Karpas-422 (cell line): ENCODE measurements at regions not wholly inside any gene's neighbourhood (a gene's known extent, or its start where the extent isn't known, plus 50 kb on each side); places are given as distances from the start of the nearest gene placed in this dataset.
"Not testable (repeated sequence)": the region's sequence is repeated elsewhere in the genome, so short reads cannot be mapped to it uniquely, and the experiment has no call there.

Source experiments
- DNase-seq: peaks from one replicate; pipeline ENCODE4 v3.0.0-alpha.2; 2015
- H2AFZ ChIP-seq: fragments of 200-600 bp; sonication (generic); 2 replicates; pipeline ENCODE4 v1.6.1; 2014; ENCODE audit warnings: antibody characterized with exemption, low read length, mixed read lengths
- H3K27ac ChIP-seq: fragments of 200-600 bp; sonication (generic); 2 replicates; pipeline ENCODE4 v1.5.1; 2014; ENCODE audit warnings: mild to moderate bottlenecking, low read length, moderate library complexity
- H3K27me3 ChIP-seq: fragments of 200-600 bp; sonication (generic); 2 replicates; pipeline ENCODE4 v1.6.1; 2014; ENCODE audit warnings: low read length, mixed read lengths
- H3K36me3 ChIP-seq: fragments of 200-600 bp; sonication (generic); 2 replicates; pipeline ENCODE4 v1.6.1; 2014; ENCODE audit warnings: low read length, mixed read lengths; ENCODE audit not compliant: insufficient read depth
- H3K4me1 ChIP-seq: fragments of 200-600 bp; sonication (generic); 2 replicates; pipeline ENCODE4 v1.6.1; 2014; ENCODE audit warnings: mild to moderate bottlenecking, low read length, mixed read lengths
- H3K4me2 ChIP-seq: fragments of 200-600 bp; sonication (generic); 2 replicates; pipeline ENCODE4 v1.6.1; 2014; ENCODE audit warnings: low read length, low read depth, mild to moderate bottlenecking; ENCODE audit not compliant: poor library complexity, severe bottlenecking
- H3K4me3 ChIP-seq: fragments of 200-600 bp; sonication (generic); 2 replicates; pipeline ENCODE4 v1.5.1; 2014; ENCODE audit warnings: mild to moderate bottlenecking, antibody characterized with exemption, low read length, mixed read lengths
- H3K79me2 ChIP-seq: fragments of 200-600 bp; sonication (generic); 2 replicates; pipeline ENCODE4 v1.6.1; 2014; ENCODE audit warnings: mild to moderate bottlenecking, low read length, mixed read lengths
- H3K9ac ChIP-seq: fragments of 200-600 bp; sonication (generic); 2 replicates; pipeline ENCODE4 v1.6.0; 2014; ENCODE audit warnings: low read length
- H3K9me2 ChIP-seq: fragments of 200-600 bp; sonication (generic), shearing (Covaris generic); replicated peaks from 2 replicates; pipeline ENCODE4 v1.6.0; 2014; ENCODE audit warnings: mild to moderate bottlenecking, low read length, moderate library complexity; ENCODE audit not compliant: insufficient read depth
- H3K9me3 ChIP-seq: fragments of 300-700, 200-600 bp; sonication (generic); 2 replicates; pipeline ENCODE4 v1.6.1; 2014; ENCODE audit warnings: low read length, mixed read lengths
- H4K20me1 ChIP-seq: fragments of 200-600 bp; sonication (generic); 2 replicates; pipeline ENCODE4 v1.6.1; 2014; ENCODE audit warnings: mild to moderate bottlenecking, antibody characterized with exemption, low read length, low read depth; ENCODE audit not compliant: insufficient read depth

GRCh38 chr2:35973737-35974132 is 381.8 kb upstream of the CRIM1 start:
- Histone ChIP-seq H3K9me3 (no peaks in the 10 kb centered on the region), H3K9ac (no peak overlapping the region), H3K36me3 (no peaks in the 10 kb centered on the region), H3K27ac (no peak overlapping the region), H4K20me1 (no peaks in the 10 kb centered on the region), H2AFZ (no peak overlapping the region), H3K4me3 (no peak overlapping the region), H3K27me3 (no peaks in the 10 kb centered on the region; the same call in 1 of the 2 replicates), H3K4me2 (no peak overlapping the region), H3K4me1 (no peaks in the 10 kb centered on the region), H3K79me2 (no peaks in the 10 kb centered on the region), H3K9me2 (no peaks in the 10 kb centered on the region)
- DNase-seq = no peak

- Histone ChIP-seq H3K9me3 (no peaks in the 10 kb centered on the region), H3K9me2 (no peaks in the 10 kb centered on the region), H3K27me3 (no peaks in the 10 kb centered on the region; the same call in 1 of the 2 replicates), H3K79me2 (no peaks in the 10 kb centered on the region), H3K36me3 (no peaks in the 10 kb centered on the region), H3K4me2 (no peak overlapping the region), H3K9ac (no peak overlapping the region), H2AFZ (no peak overlapping the region), H4K20me1 (no peaks in the 10 kb centered on the region), H3K4me1 (no peaks in the 10 kb centered on the region), H3K27ac (no peak overlapping the region), H3K4me3 (no peak overlapping the region)
- DNase-seq = no peak
Measured at GRCh38 chr2:35973132-35973736, 382.3 kb upstream of the CRIM1 start.

- Histone ChIP-seq H3K4me2 (no peak overlapping the region), H3K36me3 (no peaks in the 10 kb centered on the region), H3K9me2 (no peaks in the 10 kb centered on the region; the same call in 1 of the 2 replicates), H3K27ac (no peak overlapping the region), H3K27me3 (no peaks in the 10 kb centered on the region), H3K9ac (no peak overlapping the region), H3K79me2 (no peaks in the 10 kb centered on the region), H4K20me1 (no peaks in the 10 kb centered on the region), H3K4me3 (no peak overlapping the region), H3K9me3 (no peaks in the 10 kb centered on the region), H3K4me1 (no peaks in the 10 kb centered on the region), H2AFZ (no peak overlapping the region)
- DNase-seq = no peak
Measured at GRCh38 chr2:35963824-35964223, 391.8 kb upstream of the CRIM1 start.

- Histone ChIP-seq H3K4me3 (no peak overlapping the region), H3K4me1 (no peaks in the 10 kb centered on the region), H2AFZ (no peak overlapping the region), H3K9me3 (no peaks in the 10 kb centered on the region), H3K9me2 (no peaks in the 10 kb centered on the region; the same call in 1 of the 2 replicates), H3K27ac (no peak overlapping the region), H3K79me2 (no peaks in the 10 kb centered on the region), H3K36me3 (no peaks in the 10 kb centered on the region), H4K20me1 (no peaks in the 10 kb centered on the region), H3K4me2 (no peak overlapping the region), H3K9ac (no peak overlapping the region), H3K27me3 (no peaks in the 10 kb centered on the region)
- DNase-seq = no peak
Measured at GRCh38 chr2:35963357-35963756, 392.2 kb upstream of the CRIM1 start.

- Histone ChIP-seq H3K79me2 (no peaks in the 10 kb centered on the region), H3K9me2 (no peaks in the 10 kb centered on the region; the same call in 1 of the 2 replicates), H3K4me2 (no peak overlapping the region), H3K9me3 (no peaks in the 10 kb centered on the region), H3K27me3 (no peaks in the 10 kb centered on the region), H4K20me1 (no peaks in the 10 kb centered on the region), H3K4me3 (no peak overlapping the region), H3K9ac (no peak overlapping the region), H3K36me3 (no peaks in the 10 kb centered on the region), H3K27ac (no peak overlapping the region), H2AFZ (no peak overlapping the region), H3K4me1 (no peaks in the 10 kb centered on the region)
- DNase-seq = no peak
Measured at GRCh38 chr2:35962585-35963146, 392.9 kb upstream of the CRIM1 start.

GRCh38 chr2:35960596-35960995 is 395.0 kb upstream of the CRIM1 start:
- no peak overlapping the region for H3K9ac ChIP-seq
- H3K9me2 ChIP-seq = no peaks in the 10 kb centered on the region
- no peak overlapping the region for H3K27ac ChIP-seq
- no peak overlapping the region for H3K4me3 ChIP-seq
- H3K36me3 ChIP-seq = no peaks in the 10 kb centered on the region
- no peaks in the 10 kb centered on the region for H3K27me3 ChIP-seq
- H3K79me2 ChIP-seq = no peaks in the 10 kb centered on the region
- H3K4me2 ChIP-seq = no peak overlapping the region
- H4K20me1 ChIP-seq = no peaks in the 10 kb centered on the region
- no peak for DNase-seq
- H2AFZ ChIP-seq = no peak overlapping the region
- no peaks in the 10 kb centered on the region for H3K9me3 ChIP-seq
- no peaks in the 10 kb centered on the region for H3K4me1 ChIP-seq

- H3K4me2 ChIP-seq, DNase-seq, H2AFZ ChIP-seq, H3K79me2 ChIP-seq, H3K9ac ChIP-seq, H3K4me1 ChIP-seq, H4K20me1 ChIP-seq, H3K9me3 ChIP-seq, H3K27me3 ChIP-seq, H3K27ac ChIP-seq, H3K4me3 ChIP-seq, H3K9me2 ChIP-seq, H3K36me3 ChIP-seq: not testable (repeated sequence)
Measured at GRCh38 chr2:35957053-35957452, 398.5 kb upstream of the CRIM1 start.

- no peaks in the 10 kb centered on the region for H3K27me3 ChIP-seq
- H4K20me1 ChIP-seq = no peaks in the 10 kb centered on the region
- H3K9me3 ChIP-seq = no peaks in the 10 kb centered on the region
- no peak overlapping the region for H2AFZ ChIP-seq
- H3K9ac ChIP-seq = no peak overlapping the region
- DNase-seq = no peak
- no peak overlapping the region for H3K27ac ChIP-seq
- no peaks in the 10 kb centered on the region; the same call in 1 of the 2 replicates for H3K9me2 ChIP-seq
- H3K4me2 ChIP-seq = no peak overlapping the region
- no peaks in the 10 kb centered on the region for H3K36me3 ChIP-seq
- H3K79me2 ChIP-seq = no peaks in the 10 kb centered on the region
- no peak overlapping the region for H3K4me3 ChIP-seq
- no peaks in the 10 kb centered on the region for H3K4me1 ChIP-seq
Measured at GRCh38 chr2:35946478-35946877, 409.1 kb upstream of the CRIM1 start.
